ENCODE measurements at regions not wholly inside any gene's neighbourhood (a gene's known extent, or its start where the extent isn't known, plus 50 kb on each side); places are given as distances from the start of the nearest gene placed in this dataset.

DNA sequence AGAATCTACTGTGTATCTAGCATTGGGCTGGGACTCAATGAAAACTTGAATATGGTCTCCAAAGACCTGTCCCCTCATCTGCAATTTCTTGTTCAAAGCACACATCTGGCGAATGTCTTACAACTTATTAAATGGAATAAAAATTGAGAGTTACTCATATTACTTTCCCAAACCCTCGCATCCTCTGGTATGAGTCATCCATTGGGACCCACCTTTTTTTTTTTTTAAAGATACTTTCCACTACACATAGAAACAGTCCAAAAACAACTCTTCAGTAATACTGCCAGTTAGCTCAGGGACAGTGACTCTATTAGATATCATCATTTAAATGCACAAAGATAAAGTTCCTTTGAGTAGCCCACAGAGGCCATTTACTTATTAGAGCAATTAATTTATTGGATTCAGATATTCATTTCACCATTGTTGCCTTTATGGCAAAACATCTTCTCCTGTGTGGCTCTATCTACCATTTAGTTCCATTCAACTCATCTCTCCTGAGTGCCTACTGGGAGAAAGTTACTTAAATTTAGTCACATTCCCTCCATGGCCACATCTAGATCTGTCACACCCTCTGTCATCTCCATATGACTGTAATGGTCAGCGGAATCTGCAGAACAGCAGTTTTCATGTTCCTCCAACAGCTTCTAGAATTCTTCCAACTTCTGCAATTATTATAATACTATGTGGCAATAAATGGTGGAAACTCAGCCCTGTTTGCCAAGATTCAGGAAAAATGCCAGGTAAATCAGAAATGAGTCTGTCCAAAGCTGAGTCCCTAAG lies 77.9 kb upstream of the ARHGEF3 start:
- BruUV-seq (replicated peaks), result no TSS peak
- intact Hi-C loops (cut with micrococcal nuclease; ENCODE audit: unreplicated experiment), result no loop called here
- no peak overlapping the region for H3K4me2 ChIP-seq
- no peak overlapping the region for H2AFZ ChIP-seq
- H3K27me3 ChIP-seq (ENCODE audit: insufficient read depth, low read depth), result no peaks in the 10 kb centered on the region
- TF ChIP-seq EZH2 (IDR thresholded peaks at IDR 0.05; ENCODE audit: low read depth), result no peak
- TF ChIP-seq, protein P1, sequence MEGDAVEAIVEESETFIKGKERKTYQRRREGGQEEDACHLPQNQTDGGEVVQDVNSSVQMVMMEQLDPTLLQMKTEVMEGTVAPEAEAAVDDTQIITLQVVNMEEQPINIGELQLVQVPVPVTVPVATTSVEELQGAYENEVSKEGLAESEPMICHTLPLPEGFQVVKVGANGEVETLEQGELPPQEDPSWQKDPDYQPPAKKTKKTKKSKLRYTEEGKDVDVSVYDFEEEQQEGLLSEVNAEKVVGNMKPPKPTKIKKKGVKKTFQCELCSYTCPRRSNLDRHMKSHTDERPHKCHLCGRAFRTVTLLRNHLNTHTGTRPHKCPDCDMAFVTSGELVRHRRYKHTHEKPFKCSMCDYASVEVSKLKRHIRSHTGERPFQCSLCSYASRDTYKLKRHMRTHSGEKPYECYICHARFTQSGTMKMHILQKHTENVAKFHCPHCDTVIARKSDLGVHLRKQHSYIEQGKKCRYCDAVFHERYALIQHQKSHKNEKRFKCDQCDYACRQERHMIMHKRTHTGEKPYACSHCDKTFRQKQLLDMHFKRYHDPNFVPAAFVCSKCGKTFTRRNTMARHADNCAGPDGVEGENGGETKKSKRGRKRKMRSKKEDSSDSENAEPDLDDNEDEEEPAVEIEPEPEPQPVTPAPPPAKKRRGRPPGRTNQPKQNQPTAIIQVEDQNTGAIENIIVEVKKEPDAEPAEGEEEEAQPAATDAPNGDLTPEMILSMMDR (conservative IDR thresholded peaks at IDR 0.05), result no peak
- H3K4me1 ChIP-seq (replicated peaks; ENCODE audit: insufficient read depth), result peaks cover 11% of the 10 kb centered on the region
- POLR2A ChIA-PET (ENCODE audit: unreplicated experiment), result no interaction called here
- H3K9me2 ChIP-seq (ENCODE audit: insufficient read depth), result no peaks in the 10 kb centered on the region
- H4K20me1 ChIP-seq (ENCODE audit: insufficient read depth), result no peaks in the 10 kb centered on the region
- H3K27ac ChIP-seq, result no peak overlapping the region
- no peak for DNase-seq
- no peaks in the 10 kb centered on the region for H3K9me3 ChIP-seq (ENCODE audit: insufficient read depth, low read depth)
- CTCF ChIA-PET, result no interaction called here
- no peaks in the 10 kb centered on the region for H3F3A ChIP-seq (ENCODE audit: insufficient read depth, low read depth)
- H3K79me2 ChIP-seq (ENCODE audit: low read depth), result no peaks in the 10 kb centered on the region
- H3K36me3 ChIP-seq (ENCODE audit: low read depth), result no peaks in the 10 kb centered on the region
- H3K4me3 ChIP-seq, result no peak overlapping the region

DNA sequence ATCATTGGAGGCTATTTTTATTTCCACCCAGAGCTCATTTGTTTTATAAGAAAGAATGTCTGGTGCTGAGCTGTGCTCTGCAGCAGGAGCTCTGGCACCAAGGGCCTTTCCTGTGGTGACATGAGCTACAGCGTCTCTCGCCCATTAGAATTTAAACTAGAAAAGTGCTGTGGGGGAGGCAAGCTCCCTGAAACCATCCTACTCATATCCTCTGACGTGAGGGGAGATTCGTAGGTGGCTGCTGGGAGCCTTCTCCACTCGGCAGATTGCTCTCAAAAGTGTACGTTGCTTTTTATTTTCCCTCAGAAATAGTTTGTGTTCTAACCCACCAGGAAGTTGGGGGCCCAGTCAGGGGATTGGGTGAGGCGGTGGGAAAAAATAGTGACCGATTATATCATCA lies 76.3 kb upstream of the ARHGEF3 start:
- no TSS peak for BruUV-seq (replicated peaks)
- Histone ChIP-seq H3K36me3 (ENCODE audit: low read depth) (no peaks in the 10 kb centered on the region), H3K9me2 (ENCODE audit: insufficient read depth) (no peaks in the 10 kb centered on the region), H3K27ac (no peak overlapping the region), H3K79me2 (ENCODE audit: low read depth) (no peaks in the 10 kb centered on the region), H2AFZ (no peak overlapping the region), H3K9me3 (ENCODE audit: insufficient read depth, low read depth) (no peaks in the 10 kb centered on the region), H4K20me1 (ENCODE audit: insufficient read depth) (no peaks in the 10 kb centered on the region), H3K27me3 (ENCODE audit: insufficient read depth, low read depth) (no peaks in the 10 kb centered on the region), H3F3A (ENCODE audit: insufficient read depth, low read depth) (no peaks in the 10 kb centered on the region), H3K4me2 (no peak overlapping the region), H3K4me3 (no peak overlapping the region), H3K4me1 (replicated peaks; ENCODE audit: insufficient read depth) (peaks cover 11% of the 10 kb centered on the region)
- DNase-seq, result no peak
- ChIA-PET CTCF (interaction anchor here (0.5 kb wide), 1 partner anchor 78 kb away, joined by 3 read pairs; no protein-coding TSS in a partner anchor), POLR2A (ENCODE audit: unreplicated experiment) (no interaction called here)
- intact Hi-C loops (cut with micrococcal nuclease; ENCODE audit: unreplicated experiment), result no loop called here
- TF ChIP-seq, protein P1 (conservative IDR thresholded peaks at IDR 0.05), result no peak
- TF ChIP-seq EZH2 (IDR thresholded peaks at IDR 0.05; ENCODE audit: low read depth), result no peak

DNA sequence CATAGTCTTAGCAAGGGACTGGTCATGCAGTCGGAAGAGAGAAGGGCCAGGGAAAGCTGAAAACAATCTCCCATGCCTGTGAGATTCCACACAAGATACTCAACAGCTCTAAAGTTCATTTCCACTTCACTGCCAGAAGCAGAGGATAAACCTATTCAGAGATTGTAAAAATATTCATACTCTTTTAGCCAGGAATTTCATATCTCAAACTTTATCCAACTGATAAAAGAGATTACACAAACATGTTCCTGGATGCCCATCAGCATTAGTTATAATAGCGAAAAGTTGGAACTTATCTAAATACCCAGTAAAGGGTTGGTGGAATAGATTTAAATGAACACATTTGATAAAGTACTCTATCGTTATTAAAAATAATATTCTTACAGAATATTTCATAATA lies 75.2 kb upstream of the ARHGEF3 start:
- BruUV-seq (replicated peaks), result no TSS peak
- H3F3A ChIP-seq (ENCODE audit: insufficient read depth, low read depth), result no peaks in the 10 kb centered on the region
- H2AFZ ChIP-seq, result no peak overlapping the region
- no peaks in the 10 kb centered on the region for H3K27me3 ChIP-seq (ENCODE audit: insufficient read depth, low read depth)
- no peaks in the 10 kb centered on the region for H3K9me3 ChIP-seq (ENCODE audit: insufficient read depth, low read depth)
- no peak overlapping the region for H3K4me3 ChIP-seq
- no peaks in the 10 kb centered on the region for H3K79me2 ChIP-seq (ENCODE audit: low read depth)
- ChIA-PET CTCF (no interaction called here), POLR2A (ENCODE audit: unreplicated experiment) (no interaction called here)
- H3K36me3 ChIP-seq (ENCODE audit: low read depth), result no peaks in the 10 kb centered on the region
- peaks cover 11% of the 10 kb centered on the region for H3K4me1 ChIP-seq (replicated peaks; ENCODE audit: insufficient read depth)
- H4K20me1 ChIP-seq (ENCODE audit: insufficient read depth), result no peaks in the 10 kb centered on the region
- TF ChIP-seq EZH2 (IDR thresholded peaks at IDR 0.05; ENCODE audit: low read depth), result no peak
- TF ChIP-seq, protein P1 (conservative IDR thresholded peaks at IDR 0.05), result no peak
- H3K4me2 ChIP-seq, result no peak overlapping the region
- intact Hi-C loops (cut with micrococcal nuclease; ENCODE audit: unreplicated experiment), result no loop called here
- no peaks in the 10 kb centered on the region for H3K9me2 ChIP-seq (ENCODE audit: insufficient read depth)
- no peak overlapping the region for H3K27ac ChIP-seq
- DNase-seq, result no peak
